MCF 10A (cell line): ENCODE measurements at regions not wholly inside any gene's neighbourhood (a gene's known extent, or its start where the extent isn't known, plus 50 kb on each side); places are given as distances from the start of the nearest gene placed in this dataset.

Experiments used
- BruUV-seq: library from RNA; stranded (reverse); fragments of 400-500 nt; replicated peaks from 2 replicates; lab custom pipeline; 2021; lab: Mats Ljungman, UMichigan
- CTCF ChIA-PET: fragments of 300-600 bp; sonication (Branson Sonifier 250); formaldehyde crosslinking; extraction: SDS; loops from one replicate; lab custom pipeline; 2021; ENCODE audit warnings: antibody characterized with exemption, inconsistent platforms; lab: Yijun Ruan, JAX
- POLR2A ChIA-PET: fragments of 300-600, 350-650 bp; sonication (Branson Sonifier 250); formaldehyde crosslinking; extraction: SDS; loops from one replicate; lab custom pipeline; 2020; ENCODE audit warnings: antibody characterized with exemption, inconsistent platforms; lab: Yijun Ruan, JAX
- DNase-seq: peaks from one replicate; pipeline ENCODE4 v3.0.0-alpha.2; 2018; ENCODE audit not compliant: unreplicated experiment
- H3K27ac Mint-ChIP-seq: one replicate; pipeline ENCODE4 v1.8.0; 2022; ENCODE audit warnings: mild to moderate bottlenecking, low read depth, mixed read lengths; ENCODE audit not compliant: unreplicated experiment
- H3K27me3 Mint-ChIP-seq: one replicate; pipeline ENCODE4 v1.8.0; 2022; ENCODE audit warnings: mixed read lengths; ENCODE audit not compliant: insufficient read depth, unreplicated experiment
- H3K36me3 Mint-ChIP-seq: one replicate; pipeline ENCODE4 v1.8.0; 2022; ENCODE audit warnings: mild to moderate bottlenecking, moderate library complexity, mixed read lengths; ENCODE audit not compliant: insufficient read depth, unreplicated experiment
- H3K4me1 Mint-ChIP-seq: one replicate; pipeline ENCODE4 v1.8.0; 2022; ENCODE audit warnings: mixed read lengths; ENCODE audit not compliant: insufficient read depth, unreplicated experiment
- H3K4me3 Mint-ChIP-seq: one replicate; pipeline ENCODE4 v1.8.0; 2022; ENCODE audit warnings: mild to moderate bottlenecking, moderate library complexity, mixed read lengths; ENCODE audit not compliant: unreplicated experiment
- H3K9me3 Mint-ChIP-seq: one replicate; pipeline ENCODE4 v1.8.0; 2022; ENCODE audit warnings: mixed read lengths; ENCODE audit not compliant: unreplicated experiment
- CTCF ChIP-seq: fragments of 200-600 bp; IDR thresholded peaks from one replicate; pipeline ENCODE4 v1.8.0; 2022; ENCODE audit warnings: antibody characterized with exemption, mild to moderate bottlenecking; ENCODE audit not compliant: unreplicated experiment
- intact Hi-C: fragments of 100-400 bp; cut with micrococcal nuclease; formaldehyde crosslinking; loops from 2 replicates; pipeline ENCODE4 v1.14.1; 2022

GRCh38 chr12:19884021-19884492, 444.8 kb downstream of the AEBP2 start:
- no TSS peak for BruUV-seq
- ChIA-PET POLR2A (interaction anchor here (0.6 to 0.7 kb wide), 2 partner anchors 60 to 62 kb away, joined by 3 read pairs; no protein-coding TSS in a partner anchor), CTCF (interaction anchor here (0.6 kb wide), 1 partner anchor 181 kb away, joined by 3 read pairs; no protein-coding TSS in a partner anchor)
- no peak for DNase-seq
- Mint-ChIP-seq H3K27me3 (peaks cover 28% of the 10 kb centered on the region), H3K4me1 (no peaks in the 10 kb centered on the region), H3K9me3 (no peaks in the 10 kb centered on the region), H3K36me3 (no peaks in the 10 kb centered on the region), H3K4me3 (no peak overlapping the region), H3K27ac (no peak overlapping the region)
- no peak for TF ChIP-seq CTCF
- intact Hi-C loops = no loop called here

GRCh38 chr12:19885093-19885812, 446.0 kb downstream of the AEBP2 start:
- Mint-ChIP-seq H3K4me1 (no peaks in the 10 kb centered on the region), H3K27ac (no peak overlapping the region), H3K4me3 (no peak overlapping the region), H3K9me3 (no peaks in the 10 kb centered on the region), H3K27me3 (peaks cover 33% of the 10 kb centered on the region), H3K36me3 (no peaks in the 10 kb centered on the region)
- POLR2A ChIA-PET = no interaction called here
- no peak for TF ChIP-seq CTCF
- intact Hi-C loops = no loop called here
- no TSS peak for BruUV-seq
- no peak for DNase-seq
- CTCF ChIA-PET = interaction anchor here (0.6 kb wide), 1 partner anchor 122 kb away, joined by 3 read pairs; no protein-coding TSS in a partner anchor

GRCh38 chr12:19886065-19886464, 446.8 kb downstream of the AEBP2 start:
- TF ChIP-seq CTCF = no peak
- Mint-ChIP-seq H3K36me3 (no peaks in the 10 kb centered on the region), H3K27me3 (peaks cover 41% of the 10 kb centered on the region), H3K4me1 (no peaks in the 10 kb centered on the region), H3K4me3 (no peak overlapping the region), H3K9me3 (no peaks in the 10 kb centered on the region), H3K27ac (no peak overlapping the region)
- no peak for DNase-seq
- ChIA-PET POLR2A (no interaction called here), CTCF (interaction anchor here (0.6 kb wide), 1 partner anchor 121 kb away, joined by 3 read pairs; no protein-coding TSS in a partner anchor)
- BruUV-seq = no TSS peak
- intact Hi-C loops = no loop called here

GRCh38 chr12:19886639-19887064, 447.4 kb downstream of the AEBP2 start:
- TF ChIP-seq CTCF = no peak
- CTCF ChIA-PET = interaction anchor here (0.7 kb wide), 1 partner anchor 124 kb away, joined by 3 read pairs; no protein-coding TSS in a partner anchor
- no peaks in the 10 kb centered on the region for H3K36me3 Mint-ChIP-seq

More at GRCh38 chr12:19886639-19887064, 447.4 kb downstream of the AEBP2 start:
- Mint-ChIP-seq H3K4me1 (no peaks in the 10 kb centered on the region), H3K27ac (no peak overlapping the region), H3K4me3 (no peak overlapping the region), H3K27me3 (peaks cover 42% of the 10 kb centered on the region), H3K9me3 (no peaks in the 10 kb centered on the region)
- intact Hi-C loops = no loop called here
- no TSS peak for BruUV-seq
- no peak for DNase-seq
- POLR2A ChIA-PET = no interaction called here
